Effector memory CD8-positive, alpha-beta T cell (primary cell): ENCODE measurements at regions not wholly inside any gene's neighbourhood (a gene's known extent, or its start where the extent isn't known, plus 50 kb on each side); places are given as distances from the start of the nearest gene placed in this dataset.
"Not testable (repeated sequence)": the region's sequence is repeated elsewhere in the genome, so short reads cannot be mapped to it uniquely, and the experiment has no call there.

Source experiments
- ATAC-seq: fragments of 150-1000 bp; cut with Tn5 transposase; replicated peaks from 2 replicates; pipeline ENCODE4 v1.10.0; 2021; ENCODE audit warnings: mild to moderate bottlenecking, moderate library complexity
- DNase-seq, 3 experiments: peaks; one replicate each; pipeline ENCODE4 v3.0.0; 2021
- H3K27ac Mint-ChIP-seq, 2 donors: one replicate each; pipeline ENCODE4 v1.8.0; 2022; ENCODE audit warnings: mild to moderate bottlenecking in 2 of 2, mixed read lengths in 2 of 2, moderate library complexity in 2 of 2
- H3K27me3 Mint-ChIP-seq, 2 donors: one replicate each; pipeline ENCODE4 v1.8.0; 2022; ENCODE audit warnings: mixed read lengths in 2 of 2
- H3K36me3 Mint-ChIP-seq: one replicate; pipeline ENCODE4 v1.8.0; 2022; ENCODE audit warnings: mild to moderate bottlenecking, moderate library complexity, mixed read lengths; ENCODE audit not compliant: insufficient read depth
- H3K4me1 Mint-ChIP-seq, 2 donors: one replicate each; pipeline ENCODE4 v1.8.0; 2022; ENCODE audit warnings: low read depth in 2 of 2, mixed read lengths in 2 of 2
- H3K4me3 Mint-ChIP-seq, 2 donors: one replicate each; pipeline ENCODE4 v1.8.0; 2022; ENCODE audit warnings: mild to moderate bottlenecking in 2 of 2, mixed read lengths in 2 of 2, moderate library complexity in 2 of 2
- H3K9me3 Mint-ChIP-seq, 2 donors: one replicate each; pipeline ENCODE4 v1.8.0; 2022; ENCODE audit warnings: mixed read lengths in 2 of 2

DNA sequence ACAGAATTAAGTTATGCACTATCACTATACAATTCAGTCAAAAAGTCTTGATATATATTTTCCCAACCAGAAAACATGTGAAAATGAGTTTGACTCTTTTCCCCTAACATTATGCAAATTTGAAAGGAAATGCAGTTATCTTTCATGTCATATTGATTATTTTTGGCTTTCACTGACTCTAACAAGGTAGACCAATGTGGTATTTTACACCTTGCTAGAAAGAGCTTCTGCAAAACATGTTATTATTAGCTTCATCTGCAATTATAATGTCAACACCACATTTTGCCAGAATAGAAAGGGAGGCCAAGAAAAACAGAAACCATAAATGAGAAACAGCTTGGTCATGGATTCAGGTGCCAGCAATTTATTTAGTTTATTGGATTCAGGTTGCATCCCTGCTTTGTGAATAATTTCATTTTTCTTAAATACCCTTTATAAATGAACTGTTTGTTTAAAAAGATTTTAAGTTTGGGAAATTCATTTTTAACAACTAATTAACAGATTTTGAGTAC is 226.1 kb upstream of the GJE1 start:
- DNase-seq (no peak), ATAC-seq (no peak)
- H3K27me3 Mint-ChIP-seq = no peaks in the 10 kb centered on the region
- no peaks in the 10 kb centered on the region for H3K4me1 Mint-ChIP-seq
- H3K27ac Mint-ChIP-seq = no peak overlapping the region
- no peak overlapping the region for H3K4me3 Mint-ChIP-seq
- no peaks in the 10 kb centered on the region for H3K36me3 Mint-ChIP-seq
- no peaks in the 10 kb centered on the region for H3K9me3 Mint-ChIP-seq

DNA sequence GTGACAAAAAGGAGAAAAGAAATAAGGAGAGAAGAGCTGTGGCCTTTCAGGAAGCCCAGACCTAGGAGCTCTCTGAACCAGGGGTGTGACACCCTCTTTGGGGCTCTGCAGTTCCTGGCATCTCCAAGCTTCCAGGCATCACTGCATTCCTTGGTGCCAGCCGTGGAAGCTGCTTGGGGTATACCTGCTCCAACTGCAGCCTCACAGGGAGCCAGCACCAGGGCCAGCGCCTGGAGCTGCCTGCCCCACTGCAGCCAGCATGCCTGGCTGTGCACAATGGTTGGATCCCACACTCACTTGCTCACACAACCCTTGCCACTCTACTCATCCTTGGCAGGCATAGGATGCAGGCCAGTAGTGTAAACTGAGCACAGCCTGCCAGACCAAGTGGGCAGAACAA is 242.1 kb upstream of the GJE1 start:
- Mint-ChIP-seq H3K4me3 (no peak overlapping the region), H3K36me3 (no peaks in the 10 kb centered on the region), H3K27me3 (no peaks in the 10 kb centered on the region), H3K9me3 (peaks cover 3 to 10% of the 10 kb centered on the region in 2 donors), H3K27ac (no peak overlapping the region), H3K4me1 (no peaks in the 10 kb centered on the region)
- ATAC-seq = no peak
- DNase-seq = no peak

GRCh38 chr6:141884850-141885249 is 247.9 kb upstream of the GJE1 start:
- H3K27me3 Mint-ChIP-seq = no peaks in the 10 kb centered on the region
- DNase-seq = no peak
- no peaks in the 10 kb centered on the region for H3K36me3 Mint-ChIP-seq
- peaks cover 2 to 6% of the 10 kb centered on the region in 2 donors for H3K9me3 Mint-ChIP-seq
- no peaks in the 10 kb centered on the region for H3K4me1 Mint-ChIP-seq
- no peak overlapping the region for H3K27ac Mint-ChIP-seq
- ATAC-seq = no peak
- H3K4me3 Mint-ChIP-seq = no peak overlapping the region

DNA sequence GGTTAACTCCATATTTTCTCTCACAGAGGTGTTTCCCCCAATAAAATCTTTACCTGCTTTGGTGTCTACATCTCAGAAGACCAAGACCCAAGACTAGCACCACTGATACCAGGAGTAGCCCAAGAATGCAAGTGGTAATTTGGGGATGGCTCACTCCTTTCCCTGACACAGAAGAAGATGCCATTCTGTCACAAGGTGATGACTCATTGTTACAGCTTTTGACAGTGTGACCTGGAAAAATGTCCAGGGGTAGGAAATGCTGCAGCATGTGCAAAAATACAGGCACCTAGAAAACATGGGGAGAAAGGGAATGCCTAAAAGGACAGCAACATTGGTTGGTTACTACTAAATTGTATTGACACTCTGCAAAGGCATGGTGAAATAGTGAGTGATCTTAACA is 254.0 kb upstream of the GJE1 start:
- no peaks in the 10 kb centered on the region for H3K9me3 Mint-ChIP-seq
- no peaks in the 10 kb centered on the region for H3K27me3 Mint-ChIP-seq
- DNase-seq = no peak
- no peak for ATAC-seq
- peaks cover 0 to 4% of the 10 kb centered on the region in 2 donors for H3K4me1 Mint-ChIP-seq
- no peak overlapping the region for H3K27ac Mint-ChIP-seq
- no peaks in the 10 kb centered on the region for H3K36me3 Mint-ChIP-seq
- H3K4me3 Mint-ChIP-seq = no peak overlapping the region

DNA sequence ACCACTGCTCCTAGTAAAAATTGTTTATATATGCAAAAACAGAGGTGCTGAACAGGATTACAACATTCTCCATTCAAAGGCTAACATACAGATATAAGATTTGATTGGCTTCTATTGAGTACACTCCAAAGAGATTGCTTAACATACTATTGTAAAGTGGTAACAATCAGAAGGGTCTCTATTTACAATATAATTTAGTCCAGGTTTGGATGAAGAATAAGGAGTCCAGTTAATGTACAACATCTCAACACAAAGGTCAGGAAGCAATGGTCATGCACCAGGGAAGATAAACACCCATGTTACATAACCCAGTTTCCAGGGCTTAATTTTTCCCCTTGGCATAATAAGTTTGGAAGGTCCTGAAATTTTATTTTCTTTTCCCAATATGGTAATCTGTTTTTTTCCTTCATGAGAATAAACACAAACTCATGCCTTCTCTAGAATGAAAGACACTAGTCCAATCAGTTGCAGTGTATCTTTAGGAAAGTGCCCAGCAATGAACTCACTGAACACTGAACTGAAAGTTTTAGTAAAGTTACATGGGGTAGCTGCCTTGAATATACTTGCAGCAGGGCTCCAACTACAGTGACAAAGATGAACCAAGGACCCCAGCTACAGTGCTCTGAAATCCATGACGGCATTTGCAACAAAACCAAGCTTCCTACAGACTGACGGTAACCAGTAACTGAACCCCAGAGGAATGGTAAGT is 255.3 kb upstream of the GJE1 start:
- H3K36me3 Mint-ChIP-seq = no peaks in the 10 kb centered on the region
- H3K4me1 Mint-ChIP-seq = peaks cover 0 to 4% of the 10 kb centered on the region in 2 donors
- ATAC-seq (no peak), DNase-seq (no peak)
- no peaks in the 10 kb centered on the region for H3K9me3 Mint-ChIP-seq
- no peak overlapping the region for H3K27ac Mint-ChIP-seq
- H3K27me3 Mint-ChIP-seq = no peaks in the 10 kb centered on the region
- H3K4me3 Mint-ChIP-seq = no peak overlapping the region

GRCh38 chr6:141874930-141875602 is 257.7 kb upstream of the GJE1 start:
- no peaks in the 10 kb centered on the region for H3K27me3 Mint-ChIP-seq
- ATAC-seq (no peak), DNase-seq (no peak)
- no peaks in the 10 kb centered on the region for H3K36me3 Mint-ChIP-seq
- H3K4me3 Mint-ChIP-seq = no peak overlapping the region
- no peaks in the 10 kb centered on the region for H3K9me3 Mint-ChIP-seq
- H3K27ac Mint-ChIP-seq = no peak overlapping the region
- H3K4me1 Mint-ChIP-seq = peaks cover 3 to 6% of the 10 kb centered on the region in 2 donors

DNA sequence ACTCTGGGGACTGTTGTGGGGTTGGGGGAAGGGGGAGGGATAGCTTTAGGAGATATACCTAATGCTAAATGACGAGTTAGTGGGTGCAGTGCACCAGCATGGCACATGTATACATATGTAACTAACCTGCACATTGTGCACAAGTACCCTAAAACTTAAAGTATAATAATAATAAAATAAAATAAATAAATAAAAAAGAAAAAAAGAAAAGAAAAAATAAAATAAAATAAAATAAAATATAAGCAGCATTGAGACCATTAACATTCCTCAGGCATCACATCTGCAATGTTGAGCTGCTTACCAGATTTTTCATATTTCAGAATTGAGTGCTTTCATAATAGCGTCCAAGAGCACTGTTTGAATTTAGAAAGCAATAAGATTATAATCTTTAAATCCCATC is 263.2 kb upstream of the GJE1 start:
- ATAC-seq, H3K4me1 Mint-ChIP-seq, DNase-seq, H3K27ac Mint-ChIP-seq, H3K27me3 Mint-ChIP-seq, H3K36me3 Mint-ChIP-seq, H3K9me3 Mint-ChIP-seq, H3K4me3 Mint-ChIP-seq: not testable (repeated sequence)

DNA sequence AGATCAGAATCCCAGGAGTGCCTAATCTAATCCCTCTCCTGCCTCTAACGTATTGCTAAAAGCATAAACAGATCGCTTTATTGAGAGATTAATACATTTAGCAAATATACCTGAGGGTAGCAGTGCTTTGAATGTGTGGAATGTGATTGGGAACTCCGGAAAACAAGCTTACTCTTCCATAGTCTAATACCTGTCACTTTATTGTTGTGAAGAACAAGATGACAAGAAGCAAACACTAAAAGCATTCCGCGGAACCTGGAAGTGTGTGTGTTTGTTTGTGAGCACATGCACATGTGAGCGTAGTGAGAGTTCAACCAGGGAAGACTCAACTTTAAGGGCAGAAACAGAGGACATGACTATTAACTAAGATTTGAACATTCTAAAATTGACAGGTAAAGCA is 265.0 kb upstream of the GJE1 start:
- Mint-ChIP-seq H3K36me3 (no peaks in the 10 kb centered on the region), H3K4me1 (peaks cover 2 to 3% of the 10 kb centered on the region in 2 donors), H3K9me3 (no peaks in the 10 kb centered on the region), H3K27me3 (no peaks in the 10 kb centered on the region), H3K4me3 (no peak overlapping the region), H3K27ac (no peak overlapping the region)
- no peak for DNase-seq
- no peak for ATAC-seq

DNA sequence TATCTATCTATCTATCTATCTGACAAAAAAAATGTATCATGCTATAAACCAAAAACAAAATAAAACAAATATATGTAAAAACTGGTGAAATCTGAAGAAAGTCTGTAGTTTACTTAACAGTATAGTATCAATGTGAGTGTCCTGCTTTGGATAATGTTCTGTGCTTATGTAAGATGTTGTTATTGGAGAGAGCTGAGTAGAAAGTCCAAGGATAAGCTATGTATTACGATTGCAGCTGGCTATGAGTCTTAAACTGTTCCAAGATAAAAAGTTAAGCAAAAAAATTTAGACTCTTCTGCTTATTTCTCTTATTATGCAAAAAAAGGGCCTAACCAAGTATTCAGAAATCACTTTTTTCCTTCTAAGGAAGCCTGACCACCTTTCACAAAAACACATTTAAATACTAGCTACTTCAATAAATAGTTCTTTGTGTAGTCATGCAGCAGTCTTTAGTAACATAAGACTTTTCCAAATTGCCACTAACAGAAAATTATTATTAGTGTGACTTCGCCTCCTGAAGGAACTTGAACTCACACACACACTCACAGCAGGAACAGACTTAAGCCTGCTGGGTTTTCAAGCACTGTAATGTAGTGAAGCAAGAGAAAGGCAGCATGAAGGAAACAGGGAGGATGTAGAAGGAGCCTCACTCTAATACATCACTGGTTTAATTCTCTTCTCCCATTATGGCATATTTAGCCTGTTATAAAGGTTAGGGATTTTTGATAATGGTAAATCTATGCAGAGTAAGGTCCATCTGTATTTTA is 265.8 kb upstream of the GJE1 start:
- no peaks in the 10 kb centered on the region for H3K9me3 Mint-ChIP-seq
- DNase-seq (no peak), ATAC-seq (no peak)
- H3K27ac Mint-ChIP-seq = peak overlapping the region in 1 of 2 donors; percentile 2
- no peaks in the 10 kb centered on the region for H3K27me3 Mint-ChIP-seq
- H3K36me3 Mint-ChIP-seq = no peaks in the 10 kb centered on the region
- peaks cover 2 to 3% of the 10 kb centered on the region in 2 donors for H3K4me1 Mint-ChIP-seq
- no peak overlapping the region for H3K4me3 Mint-ChIP-seq

- Mint-ChIP-seq H3K36me3 (peaks cover 2% of the 10 kb centered on the region), H3K27ac (no peak overlapping the region), H3K9me3 (peaks cover 0 to 14% of the 10 kb centered on the region in 2 donors), H3K4me1 (peaks cover 27 to 30% of the 10 kb centered on the region in 2 donors), H3K4me3 (no peak overlapping the region), H3K27me3 (no peaks in the 10 kb centered on the region)
- DNase-seq (no peak), ATAC-seq (no peak)
Observed at GRCh38 chr6:141851063-141851462, 281.7 kb upstream of the GJE1 start.

- DNase-seq (peak; percentile 25 to 31 (median 26)), ATAC-seq (peak; percentile 97)
- H3K4me3 Mint-ChIP-seq = peak overlapping the region; percentile 46 to 58
Observed at GRCh38 chr6:141848029-141848890, 284.5 kb upstream of the GJE1 start.

GRCh38 chr6:141846639-141847038 is 286.1 kb upstream of the GJE1 start:
- H3K36me3 Mint-ChIP-seq = peaks cover 2% of the 10 kb centered on the region
- DNase-seq = no peak
- no peak for ATAC-seq
- peak overlapping the region; percentile 79 to 90 for H3K27ac Mint-ChIP-seq
- no peaks in the 10 kb centered on the region for H3K27me3 Mint-ChIP-seq
- no peaks in the 10 kb centered on the region for H3K9me3 Mint-ChIP-seq
- H3K4me1 Mint-ChIP-seq = peaks cover 25 to 30% of the 10 kb centered on the region in 2 donors
- H3K4me3 Mint-ChIP-seq = peak overlapping the region; percentile 37 to 58

More at GRCh38 chr6:141848029-141848890, 284.5 kb upstream of the GJE1 start:
- Mint-ChIP-seq H3K9me3 (no peaks in the 10 kb centered on the region), H3K27me3 (no peaks in the 10 kb centered on the region), H3K4me1 (peaks cover 25 to 30% of the 10 kb centered on the region in 2 donors), H3K36me3 (peaks cover 2% of the 10 kb centered on the region), H3K27ac (peak overlapping the region; percentile 79 to 90)
